ENCODE measurements at regions not wholly inside any gene's neighbourhood (a gene's known extent, or its start where the extent isn't known, plus 50 kb on each side); places are given as distances from the start of the nearest gene placed in this dataset.

- H3K4me1 ChIP-seq (ENCODE audit: insufficient read depth, low read length), result no peaks in the 10 kb centered on the region
- no peak overlapping the region for H3K27ac ChIP-seq (ENCODE audit: low read depth, low read length)
- H3K9me3 Mint-ChIP-seq (ENCODE audit: unreplicated experiment), result no peaks in the 10 kb centered on the region
- H3K9me3 ChIP-seq (ENCODE audit: insufficient read depth, low read depth, low read length), result no peaks in the 10 kb centered on the region
- no peaks in the 10 kb centered on the region for H3K36me3 ChIP-seq (ENCODE audit: insufficient read depth, low read length)
- no peaks in the 10 kb centered on the region for H3K4me1 Mint-ChIP-seq (ENCODE audit: low read depth, unreplicated experiment)
- H3K27me3 ChIP-seq (ENCODE audit: insufficient read depth, low read length), result no peaks in the 10 kb centered on the region
- no peak overlapping the region for H3K4me3 ChIP-seq (ENCODE audit: insufficient read depth, low read depth, low read length)
- DNase-seq (ENCODE audit: low read depth), result no peak
- no peak overlapping the region for H3K4me2 ChIP-seq (ENCODE audit: low read length)
- no peak overlapping the region for H3K4me3 Mint-ChIP-seq (ENCODE audit: unreplicated experiment)
- no peak overlapping the region for H3K27ac Mint-ChIP-seq (ENCODE audit: unreplicated experiment)
- H3K27me3 Mint-ChIP-seq (ENCODE audit: low read depth, unreplicated experiment), result no peaks in the 10 kb centered on the region
- no peak overlapping the region for H3K9ac ChIP-seq (ENCODE audit: low read length)
- no peak overlapping the region for H2AFZ ChIP-seq (ENCODE audit: low read depth, low read length)
- no peak for FAIRE-seq
- H3K79me2 ChIP-seq (ENCODE audit: insufficient read depth, low read length), result no peaks in the 10 kb centered on the region
- H3K36me3 Mint-ChIP-seq (ENCODE audit: low read depth, unreplicated experiment), result no peaks in the 10 kb centered on the region
- no peak for TF ChIP-seq EZH2 (IDR thresholded peaks at IDR 0.05; ENCODE audit: insufficient read depth, low read length)
- TF ChIP-seq CTCF (IDR thresholded peaks at IDR 0.05; ENCODE audit: insufficient read depth, low read depth, low read length), result no peak
- no peaks in the 10 kb centered on the region for H4K20me1 ChIP-seq (ENCODE audit: insufficient read depth, low read length)
These were observed 184.9 kb downstream of the TRIM36 start for GRCh38 chr5:114984796-114985195.

- H3K27ac Mint-ChIP-seq (ENCODE audit: unreplicated experiment), result no peak overlapping the region
- H3K4me3 ChIP-seq (ENCODE audit: insufficient read depth, low read depth, low read length), result no peak overlapping the region
- no peak overlapping the region for H3K4me3 Mint-ChIP-seq (ENCODE audit: unreplicated experiment)
- H3K4me1 Mint-ChIP-seq (ENCODE audit: low read depth, unreplicated experiment), result no peaks in the 10 kb centered on the region
- no peaks in the 10 kb centered on the region for H3K9me3 Mint-ChIP-seq (ENCODE audit: unreplicated experiment)
- no peaks in the 10 kb centered on the region for H3K36me3 Mint-ChIP-seq (ENCODE audit: low read depth, unreplicated experiment)
- no peak overlapping the region for H3K27ac ChIP-seq (ENCODE audit: low read depth, low read length)
- no peak overlapping the region for H3K4me2 ChIP-seq (ENCODE audit: low read length)
- H3K27me3 Mint-ChIP-seq (ENCODE audit: low read depth, unreplicated experiment), result no peaks in the 10 kb centered on the region
- no peaks in the 10 kb centered on the region for H3K79me2 ChIP-seq (ENCODE audit: insufficient read depth, low read length)
- H3K27me3 ChIP-seq (ENCODE audit: insufficient read depth, low read length), result no peaks in the 10 kb centered on the region
- H3K9me3 ChIP-seq (ENCODE audit: insufficient read depth, low read depth, low read length), result no peaks in the 10 kb centered on the region
- H4K20me1 ChIP-seq (ENCODE audit: insufficient read depth, low read length), result no peaks in the 10 kb centered on the region
- TF ChIP-seq EZH2 (IDR thresholded peaks at IDR 0.05; ENCODE audit: insufficient read depth, low read length), result no peak
- no peak for TF ChIP-seq CTCF (IDR thresholded peaks at IDR 0.05; ENCODE audit: insufficient read depth, low read depth, low read length)
- no peak overlapping the region for H2AFZ ChIP-seq (ENCODE audit: low read depth, low read length)
- no peak for DNase-seq (ENCODE audit: low read depth)
- no peak for FAIRE-seq
- no peaks in the 10 kb centered on the region for H3K36me3 ChIP-seq (ENCODE audit: insufficient read depth, low read length)
- no peak overlapping the region for H3K9ac ChIP-seq (ENCODE audit: low read length)
- H3K4me1 ChIP-seq (ENCODE audit: insufficient read depth, low read length), result no peaks in the 10 kb centered on the region
These were observed 188.6 kb downstream of the TRIM36 start for GRCh38 chr5:114981111-114981510.

- Histone ChIP-seq H3K4me3 (ENCODE audit: insufficient read depth, low read depth, low read length) (no peak overlapping the region), H3K4me1 (ENCODE audit: insufficient read depth, low read length) (no peaks in the 10 kb centered on the region), H3K27ac (ENCODE audit: low read depth, low read length) (no peak overlapping the region), H3K9ac (ENCODE audit: low read length) (no peak overlapping the region), H3K9me3 (ENCODE audit: insufficient read depth, low read depth, low read length) (no peaks in the 10 kb centered on the region), H4K20me1 (ENCODE audit: insufficient read depth, low read length) (no peaks in the 10 kb centered on the region), H3K79me2 (ENCODE audit: insufficient read depth, low read length) (no peaks in the 10 kb centered on the region), H3K36me3 (ENCODE audit: insufficient read depth, low read length) (no peaks in the 10 kb centered on the region), H2AFZ (ENCODE audit: low read depth, low read length) (no peak overlapping the region), H3K4me2 (ENCODE audit: low read length) (no peak overlapping the region), H3K27me3 (ENCODE audit: insufficient read depth, low read length) (no peaks in the 10 kb centered on the region)
- Mint-ChIP-seq H3K4me1 (ENCODE audit: low read depth, unreplicated experiment) (no peaks in the 10 kb centered on the region), H3K4me3 (ENCODE audit: unreplicated experiment) (no peak overlapping the region), H3K36me3 (ENCODE audit: low read depth, unreplicated experiment) (no peaks in the 10 kb centered on the region), H3K27ac (ENCODE audit: unreplicated experiment) (no peak overlapping the region), H3K27me3 (ENCODE audit: low read depth, unreplicated experiment) (no peaks in the 10 kb centered on the region), H3K9me3 (ENCODE audit: unreplicated experiment) (no peaks in the 10 kb centered on the region)
- no peak for DNase-seq (ENCODE audit: low read depth)
- no peak for FAIRE-seq
- TF ChIP-seq CTCF (IDR thresholded peaks at IDR 0.05; ENCODE audit: insufficient read depth, low read depth, low read length), result no peak
- no peak for TF ChIP-seq EZH2 (IDR thresholded peaks at IDR 0.05; ENCODE audit: insufficient read depth, low read length)
These were observed 191.6 kb downstream of the TRIM36 start for GRCh38 chr5:114977979-114978573.

All from astrocyte (in vitro differentiated cells and primary cell).